ENCODE measurements at regions not wholly inside any gene's neighbourhood (a gene's known extent, or its start where the extent isn't known, plus 50 kb on each side); places are given as distances from the start of the nearest gene placed in this dataset.

- Histone ChIP-seq H3K4me3 (ENCODE audit: low read length in 2 of 2) (no peak overlapping the region), H3K9me3 (ENCODE audit: control insufficient read depth in 2 of 2, low read length in 2 of 2) (no peaks in the 10 kb centered on the region), H3K27ac (ENCODE audit: low read length) (no peak overlapping the region), H3K27me3 (ENCODE audit: control insufficient read depth in 1 of 2, insufficient read depth in 2 of 2, low read length in 2 of 2) (no peaks in the 10 kb centered on the region), H3K4me1 (ENCODE audit: control insufficient read depth, insufficient read depth, low read length) (no peaks in the 10 kb centered on the region), H3K9ac (ENCODE audit: low read length in 2 of 2) (no peak overlapping the region), H3K36me3 (ENCODE audit: control insufficient read depth in 2 of 2, insufficient read depth in 2 of 2, low read length in 2 of 2) (no peaks in the 10 kb centered on the region)
Measured at GRCh38 chr7:57342954-57343353, 107.0 kb upstream of the ZNF716 start.

DNA sequence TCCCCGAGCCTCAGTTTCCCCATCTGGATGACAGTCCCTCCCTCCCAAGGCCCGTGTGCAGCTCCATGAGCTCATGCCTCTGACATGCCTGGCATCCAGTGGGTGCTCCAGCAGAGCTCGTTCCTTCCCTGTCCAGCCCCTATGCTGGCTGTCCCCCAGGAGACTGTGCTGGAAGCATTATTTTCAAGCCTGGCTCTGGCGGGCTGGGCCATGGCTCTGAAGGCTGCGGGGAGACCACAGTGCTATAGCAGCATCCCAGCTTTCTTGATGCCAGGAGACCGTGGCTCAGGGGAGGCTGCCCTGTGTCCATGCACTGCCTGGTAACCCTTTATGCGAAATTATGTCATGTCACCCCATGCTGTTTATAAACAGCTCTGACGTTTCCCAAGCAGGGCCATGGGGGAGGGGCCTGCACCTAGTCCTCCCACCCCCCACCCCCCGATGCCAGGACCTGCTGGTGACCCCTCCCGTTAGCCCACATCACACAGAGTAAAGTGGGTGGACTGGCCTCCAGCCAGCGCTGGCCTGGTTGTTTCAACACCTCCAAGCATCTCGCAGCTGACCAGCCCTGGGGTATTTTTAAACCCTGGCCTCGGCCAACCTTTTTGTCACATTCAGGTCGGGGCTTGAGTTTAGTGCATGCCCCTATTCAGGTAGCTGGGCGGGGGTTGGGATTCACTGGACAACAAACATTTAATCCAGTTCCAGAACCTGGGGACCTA, 105.9 kb upstream of the ZNF716 start:
- Histone ChIP-seq H3K27ac (ENCODE audit: low read length) (no peak overlapping the region), H3K27me3 (ENCODE audit: control insufficient read depth in 1 of 2, insufficient read depth in 2 of 2, low read length in 2 of 2) (no peaks in the 10 kb centered on the region), H3K4me3 (ENCODE audit: low read length in 2 of 2) (no peak overlapping the region), H3K9ac (ENCODE audit: low read length in 2 of 2) (no peak overlapping the region), H3K9me3 (ENCODE audit: control insufficient read depth in 2 of 2, low read length in 2 of 2) (no peaks in the 10 kb centered on the region), H3K4me1 (ENCODE audit: control insufficient read depth, insufficient read depth, low read length) (no peaks in the 10 kb centered on the region), H3K36me3 (ENCODE audit: control insufficient read depth in 2 of 2, insufficient read depth in 2 of 2, low read length in 2 of 2) (no peaks in the 10 kb centered on the region)

- Histone ChIP-seq H3K9me3 (ENCODE audit: control insufficient read depth in 2 of 2, low read length in 2 of 2) (no peaks in the 10 kb centered on the region), H3K4me1 (ENCODE audit: control insufficient read depth, insufficient read depth, low read length) (no peaks in the 10 kb centered on the region), H3K27ac (ENCODE audit: low read length) (no peak overlapping the region), H3K27me3 (ENCODE audit: control insufficient read depth in 1 of 2, insufficient read depth in 2 of 2, low read length in 2 of 2) (no peaks in the 10 kb centered on the region), H3K4me3 (ENCODE audit: low read length in 2 of 2) (no peak overlapping the region), H3K36me3 (ENCODE audit: control insufficient read depth in 2 of 2, insufficient read depth in 2 of 2, low read length in 2 of 2) (no peaks in the 10 kb centered on the region), H3K9ac (ENCODE audit: low read length in 2 of 2) (no peak overlapping the region)
Measured at GRCh38 chr7:57344957-57345356, 105.0 kb upstream of the ZNF716 start.

- no peaks in the 10 kb centered on the region for H3K36me3 ChIP-seq (ENCODE audit: control insufficient read depth in 2 of 2, insufficient read depth in 2 of 2, low read length in 2 of 2)
- no peak overlapping the region for H3K9ac ChIP-seq (ENCODE audit: low read length in 2 of 2)
- H3K27ac ChIP-seq (ENCODE audit: low read length): no peak overlapping the region
- H3K4me3 ChIP-seq (ENCODE audit: low read length in 2 of 2): no peak overlapping the region
- peaks cover 0 to 6% of the 10 kb centered on the region in 2 donors for H3K9me3 ChIP-seq (ENCODE audit: control insufficient read depth in 2 of 2, low read length in 2 of 2)
- no peaks in the 10 kb centered on the region for H3K4me1 ChIP-seq (ENCODE audit: control insufficient read depth, insufficient read depth, low read length)
- no peaks in the 10 kb centered on the region for H3K27me3 ChIP-seq (ENCODE audit: control insufficient read depth in 1 of 2, insufficient read depth in 2 of 2, low read length in 2 of 2)
Measured at GRCh38 chr7:57348646-57349269, 101.2 kb upstream of the ZNF716 start.

DNA sequence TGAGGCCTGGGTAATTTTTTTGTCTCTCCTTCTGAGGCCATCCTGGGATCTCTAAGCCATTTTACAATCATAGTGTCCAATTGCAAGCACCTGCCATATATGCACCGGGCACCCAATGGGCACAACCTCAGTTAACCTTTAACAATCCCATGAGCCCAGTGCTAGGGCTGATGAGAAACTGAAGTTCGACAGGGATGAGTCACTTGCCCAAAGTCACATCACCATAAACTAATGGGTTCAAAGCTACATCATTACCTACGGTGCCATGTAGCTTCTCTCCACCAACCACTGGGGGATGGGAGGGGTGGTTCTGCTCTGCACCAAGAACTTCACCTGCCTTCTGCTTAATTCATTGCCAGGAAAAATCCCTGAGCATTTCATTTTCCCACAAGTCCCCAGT, 95.8 kb upstream of the ZNF716 start:
- H3K4me1 ChIP-seq (ENCODE audit: control insufficient read depth, insufficient read depth, low read length): no peaks in the 10 kb centered on the region
- no peak overlapping the region for H3K4me3 ChIP-seq (ENCODE audit: low read length in 2 of 2)
- H3K27ac ChIP-seq (ENCODE audit: low read length): no peak overlapping the region
- H3K36me3 ChIP-seq (ENCODE audit: control insufficient read depth in 2 of 2, insufficient read depth in 2 of 2, low read length in 2 of 2): no peaks in the 10 kb centered on the region
- H3K27me3 ChIP-seq (ENCODE audit: control insufficient read depth in 1 of 2, insufficient read depth in 2 of 2, low read length in 2 of 2): no peaks in the 10 kb centered on the region
- H3K9me3 ChIP-seq (ENCODE audit: control insufficient read depth in 2 of 2, low read length in 2 of 2): peaks cover 2 to 8% of the 10 kb centered on the region in 2 donors
- no peak overlapping the region for H3K9ac ChIP-seq (ENCODE audit: low read length in 2 of 2)

- Histone ChIP-seq H3K4me3 (ENCODE audit: low read length in 2 of 2) (no peak overlapping the region), H3K36me3 (ENCODE audit: control insufficient read depth in 2 of 2, insufficient read depth in 2 of 2, low read length in 2 of 2) (no peaks in the 10 kb centered on the region), H3K9ac (ENCODE audit: low read length in 2 of 2) (no peak overlapping the region), H3K27me3 (ENCODE audit: control insufficient read depth in 1 of 2, insufficient read depth in 2 of 2, low read length in 2 of 2) (no peaks in the 10 kb centered on the region), H3K27ac (ENCODE audit: low read length) (no peak overlapping the region), H3K4me1 (ENCODE audit: control insufficient read depth, insufficient read depth, low read length) (no peaks in the 10 kb centered on the region), H3K9me3 (ENCODE audit: control insufficient read depth in 2 of 2, low read length in 2 of 2) (peaks cover 3 to 8% of the 10 kb centered on the region in 2 donors)
Measured at GRCh38 chr7:57354679-57355338, 95.2 kb upstream of the ZNF716 start.

DNA sequence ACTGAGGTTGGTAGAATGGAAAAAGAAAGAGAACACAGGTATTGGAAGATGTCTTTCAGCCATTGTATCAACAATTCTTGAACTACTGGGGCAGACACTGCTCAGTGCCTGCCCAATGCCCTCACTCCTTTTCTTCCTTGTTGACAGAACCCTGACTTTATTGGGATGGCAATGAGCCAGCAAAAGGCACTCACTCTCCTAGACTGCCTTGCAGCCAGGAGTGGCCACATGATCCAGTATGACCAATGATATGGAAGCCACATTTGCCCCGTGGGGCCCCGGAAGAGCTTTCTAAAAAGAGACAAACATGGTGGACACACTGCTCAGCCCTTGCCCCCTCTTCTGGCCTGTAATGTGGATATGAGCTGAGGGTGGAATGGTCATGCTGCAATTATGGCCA, 88.6 kb upstream of the ZNF716 start:
- no peaks in the 10 kb centered on the region for H3K36me3 ChIP-seq (ENCODE audit: control insufficient read depth in 2 of 2, insufficient read depth in 2 of 2, low read length in 2 of 2)
- H3K4me3 ChIP-seq (ENCODE audit: low read length in 2 of 2): no peak overlapping the region
- no peak overlapping the region for H3K27ac ChIP-seq (ENCODE audit: low read length)
- no peak overlapping the region for H3K9ac ChIP-seq (ENCODE audit: low read length in 2 of 2)
- no peaks in the 10 kb centered on the region for H3K4me1 ChIP-seq (ENCODE audit: control insufficient read depth, insufficient read depth, low read length)
- H3K27me3 ChIP-seq (ENCODE audit: control insufficient read depth in 1 of 2, insufficient read depth in 2 of 2, low read length in 2 of 2): no peaks in the 10 kb centered on the region
- H3K9me3 ChIP-seq (ENCODE audit: control insufficient read depth in 2 of 2, low read length in 2 of 2): peaks cover 0 to 3% of the 10 kb centered on the region in 2 donors

GRCh38 chr7:57362868-57363267, 87.1 kb upstream of the ZNF716 start:
- H3K36me3 ChIP-seq (ENCODE audit: control insufficient read depth in 2 of 2, insufficient read depth in 2 of 2, low read length in 2 of 2): no peaks in the 10 kb centered on the region
- H3K27me3 ChIP-seq (ENCODE audit: control insufficient read depth in 1 of 2, insufficient read depth in 2 of 2, low read length in 2 of 2): no peaks in the 10 kb centered on the region
- H3K27ac ChIP-seq (ENCODE audit: low read length): no peak overlapping the region
- H3K9ac ChIP-seq (ENCODE audit: low read length in 2 of 2): no peak overlapping the region
- peaks cover 3 to 5% of the 10 kb centered on the region in 2 donors for H3K9me3 ChIP-seq (ENCODE audit: control insufficient read depth in 2 of 2, low read length in 2 of 2)
- no peaks in the 10 kb centered on the region for H3K4me1 ChIP-seq (ENCODE audit: control insufficient read depth, insufficient read depth, low read length)
- H3K4me3 ChIP-seq (ENCODE audit: low read length in 2 of 2): no peak overlapping the region

DNA sequence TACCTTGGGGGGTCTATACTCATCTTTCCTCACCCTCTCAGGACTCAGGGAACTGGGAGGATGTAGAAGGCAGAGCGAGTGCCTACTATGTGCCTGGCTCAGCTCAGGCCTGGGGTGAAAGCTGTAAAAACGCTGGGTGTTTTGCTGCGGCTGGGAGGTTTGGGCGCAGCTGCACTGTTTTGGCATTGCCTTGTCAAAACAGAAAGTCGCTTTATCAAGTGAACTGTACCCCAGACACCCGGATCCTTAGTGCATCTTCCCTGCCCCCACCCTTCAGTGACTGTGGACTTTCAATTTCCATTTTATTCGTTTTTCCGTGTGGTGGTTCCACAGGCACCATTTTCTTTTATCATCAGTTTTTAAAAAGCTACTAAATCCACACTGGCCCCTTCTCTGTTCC, 86.7 kb upstream of the ZNF716 start:
- Histone ChIP-seq H3K9ac (ENCODE audit: low read length in 2 of 2) (no peak overlapping the region), H3K27ac (ENCODE audit: low read length) (no peak overlapping the region), H3K4me1 (ENCODE audit: control insufficient read depth, insufficient read depth, low read length) (no peaks in the 10 kb centered on the region), H3K9me3 (ENCODE audit: control insufficient read depth in 2 of 2, low read length in 2 of 2) (peaks cover 3 to 5% of the 10 kb centered on the region in 2 donors), H3K4me3 (ENCODE audit: low read length in 2 of 2) (no peak overlapping the region), H3K36me3 (ENCODE audit: control insufficient read depth in 2 of 2, insufficient read depth in 2 of 2, low read length in 2 of 2) (no peaks in the 10 kb centered on the region), H3K27me3 (ENCODE audit: control insufficient read depth in 1 of 2, insufficient read depth in 2 of 2, low read length in 2 of 2) (no peaks in the 10 kb centered on the region)

DNA sequence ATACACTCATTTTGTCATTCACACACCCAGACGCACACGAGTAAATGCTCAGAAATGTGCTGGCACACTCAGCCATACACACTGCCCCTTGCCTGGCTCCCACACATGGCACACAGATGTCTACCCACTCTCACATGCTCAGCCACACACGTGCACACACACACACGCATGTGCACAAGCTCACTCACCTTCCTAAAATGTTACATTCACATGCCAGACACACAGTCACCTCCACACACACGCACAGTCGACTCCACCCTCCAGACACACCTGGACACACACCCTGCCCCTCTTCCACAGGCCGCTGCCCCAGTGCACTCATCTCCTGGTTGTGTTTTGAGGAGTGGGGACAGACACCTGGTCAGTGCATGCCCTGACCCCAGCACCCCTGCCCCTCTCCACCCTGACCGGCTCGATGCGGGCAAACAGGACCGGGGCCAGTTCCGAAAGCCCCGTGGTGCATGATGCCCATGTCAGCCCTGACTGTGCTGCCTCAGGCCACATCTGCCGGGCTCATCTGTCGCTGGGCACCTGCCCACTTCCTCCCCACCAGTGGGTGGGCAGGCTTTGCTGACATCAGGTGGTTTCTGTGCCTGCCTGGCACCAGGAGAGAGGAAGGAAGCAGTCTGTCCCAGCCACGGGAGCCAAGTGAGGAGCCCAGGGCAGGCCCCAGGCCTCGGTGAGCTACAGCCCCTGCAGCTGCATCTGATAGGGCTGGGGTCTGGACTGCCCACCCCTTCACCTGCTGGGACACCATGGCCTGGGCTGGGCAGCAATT, 84.9 kb upstream of the ZNF716 start:
- Histone ChIP-seq H3K36me3 (ENCODE audit: control insufficient read depth in 2 of 2, insufficient read depth in 2 of 2, low read length in 2 of 2) (no peaks in the 10 kb centered on the region), H3K9me3 (ENCODE audit: control insufficient read depth in 2 of 2, low read length in 2 of 2) (peaks cover 0 to 5% of the 10 kb centered on the region in 2 donors), H3K4me3 (ENCODE audit: low read length in 2 of 2) (no peak overlapping the region), H3K27me3 (ENCODE audit: control insufficient read depth in 1 of 2, insufficient read depth in 2 of 2, low read length in 2 of 2) (no peaks in the 10 kb centered on the region), H3K27ac (ENCODE audit: low read length) (no peak overlapping the region), H3K4me1 (ENCODE audit: control insufficient read depth, insufficient read depth, low read length) (no peaks in the 10 kb centered on the region), H3K9ac (ENCODE audit: low read length in 2 of 2) (no peak overlapping the region)

Data from stomach smooth muscle (tissue), 2 donors.